GM12878 (cell line): ENCODE measurements at regions not wholly inside any gene's neighbourhood (a gene's known extent, or its start where the extent isn't known, plus 50 kb on each side); places are given as distances from the start of the nearest gene placed in this dataset.

Source experiments
- ATAC-seq: fragments of 200-7000 bp; cut with Tn5 transposase; 3 replicates; pipeline ENCODE4 v1.9.1; 2020; ENCODE audit warnings: mild to moderate bottlenecking, moderate library complexity
- BruUV-seq: library from RNA; stranded (reverse); fragments of 400-500 nt; replicated peaks from 2 replicates; lab custom pipeline; 2021; lab: Mats Ljungman, UMichigan
- CTCF ChIA-PET: fragments of 300-600 bp; sonication (Branson Sonifier 250); formaldehyde crosslinking; extraction: SDS; loops from one replicate; lab custom pipeline; 2021; ENCODE audit warnings: inconsistent platforms; lab: Yijun Ruan, JAX
- POLR2A ChIA-PET: fragments of 350-600 bp; formaldehyde crosslinking; extraction: SDS; loops from one replicate; lab custom pipeline; 2021; ENCODE audit warnings: inconsistent platforms; lab: Charles Lee
- RAD21 ChIA-PET: fragments of 300-600 bp; sonication (Branson Sonifier 250); formaldehyde crosslinking; loops from one replicate; lab custom pipeline; 2023; ENCODE audit warnings: antibody characterized with exemption; ENCODE audit not compliant: unreplicated experiment; lab: Charles Lee
- SMC1A ChIA-PET: fragments of 300-600 bp; sonication (Branson Sonifier 250); formaldehyde crosslinking; loops from one replicate; lab custom pipeline; 2023; ENCODE audit not compliant: unreplicated experiment, uncharacterized antibody; lab: Charles Lee
- DNase-seq: peaks from one replicate; pipeline ENCODE4 v3.0.0-alpha.2; 2011; ENCODE audit warnings: low read depth, low spot score
- FAIRE-seq: peaks from 3 replicates; lab custom pipeline; 2011; peaks lifted over from hg19 to GRCh38; lab: Jason Lieb, UNC
- H2AFZ ChIP-seq: 2 replicates; pipeline ENCODE4 v1.6.0; 2011; ENCODE audit warnings: low read depth, low read length, control low read depth; ENCODE audit not compliant: control insufficient read depth
- H3K27ac ChIP-seq: 2 replicates; pipeline ENCODE4 v1.5.1; 2011; ENCODE audit warnings: control low read depth; ENCODE audit not compliant: control insufficient read depth, insufficient read depth
- H3K27me3 ChIP-seq, 2 experiments: replicated peaks in 1 of 2; 2 replicates each; pipeline versions ENCODE4 v1.6.0 to v1.6.1; 2011; ENCODE audit warnings: low read length in 1 of 2; ENCODE audit not compliant: control insufficient read depth in 2 of 2, insufficient read depth in 2 of 2
- H3K36me3 ChIP-seq, 2 experiments: 2 replicates each; pipeline ENCODE4 v1.5.1; 2011; ENCODE audit warnings: low read length in 1 of 2; ENCODE audit not compliant: control insufficient read depth in 2 of 2, insufficient read depth in 2 of 2
- H3K4me1 ChIP-seq: 2 replicates; pipeline ENCODE4 v1.6.1; 2011; ENCODE audit warnings: mild to moderate bottlenecking, low read length, moderate library complexity, mixed read lengths; ENCODE audit not compliant: control insufficient read depth, insufficient read depth
- H3K4me2 ChIP-seq: 2 replicates; pipeline ENCODE4 v1.6.0; 2011; ENCODE audit warnings: control low read depth; ENCODE audit not compliant: control insufficient read depth, insufficient read depth
- H3K4me3 ChIP-seq: fragments of 200-600 bp; sonication (generic); 2 replicates; pipeline ENCODE4 v1.5.1; 2016
- H3K79me2 ChIP-seq: 2 replicates; pipeline ENCODE4 v1.6.0; 2011; ENCODE audit warnings: low read length; ENCODE audit not compliant: control insufficient read depth, insufficient read depth
- H3K9ac ChIP-seq: 2 replicates; pipeline ENCODE4 v1.8.0; 2011; ENCODE audit warnings: low read length, control low read depth, mixed read lengths; ENCODE audit not compliant: control insufficient read depth, insufficient read depth
- H3K9me3 ChIP-seq: replicated peaks from 3 replicates; pipeline ENCODE4 v1.5.1; 2011; ENCODE audit warnings: mild to moderate bottlenecking, low read length; ENCODE audit not compliant: control insufficient read depth, insufficient read depth
- H4K20me1 ChIP-seq: 2 replicates; pipeline ENCODE4 v1.6.0; 2011; ENCODE audit not compliant: control insufficient read depth, insufficient read depth
- CHD4 ChIP-seq: fragments of 200-600 bp; sonication (generic); IDR thresholded peaks from 2 replicates; pipeline ENCODE4 v1.6.1; 2016; ENCODE audit warnings: mild to moderate bottlenecking
- EP300 ChIP-seq, 2 experiments: fragments of 150-350 bp in 1 of 2; IDR thresholded peaks; 2 replicates each; pipeline ENCODE4 v1.6.1; 2011 to 2012; ENCODE audit warnings: low read depth in 2 of 2, low read length in 2 of 2, borderline replicate concordance in 1 of 2, improper control_type of control experiment in 1 of 2, inconsistent platforms in 1 of 2; ENCODE audit not compliant: control insufficient read depth in 1 of 2
- HCFC1 ChIP-seq: fragments of 150-350 bp; IDR thresholded peaks from 2 replicates; pipeline ENCODE4 v1.6.1; 2014; ENCODE audit warnings: low read length
- HDAC6 ChIP-seq: fragments of 200-600 bp; sonication (generic); IDR thresholded peaks from one replicate; pipeline ENCODE4 v1.8.0; 2017; ENCODE audit warnings: antibody characterized with exemption; ENCODE audit not compliant: unreplicated experiment
- IRF3 ChIP-seq: fragments of 450-650 bp; IDR thresholded peaks from 2 replicates; pipeline ENCODE4 v1.6.1; 2014; ENCODE audit warnings: mild to moderate bottlenecking
- JUNB ChIP-seq: IDR thresholded peaks from 2 replicates; pipeline ENCODE4 v1.6.1; 2016; ENCODE audit warnings: antibody characterized with exemption, mild to moderate bottlenecking
- NFYB ChIP-seq: IDR thresholded peaks from 2 replicates; pipeline ENCODE4 v1.6.1; 2011; ENCODE audit warnings: low read depth, mild to moderate bottlenecking, low read length, improper control_type of control experiment, moderate library complexity; ENCODE audit not compliant: insufficient read depth
- POU2F2 ChIP-seq: IDR thresholded peaks from 3 replicates; pipeline ENCODE4 v1.6.1; 2011; ENCODE audit warnings: low read depth, mild to moderate bottlenecking, low read length, borderline replicate concordance
- SIN3A ChIP-seq: IDR thresholded peaks from 2 replicates; pipeline ENCODE4 v1.6.1; 2012; ENCODE audit warnings: low read depth, low read length, improper control_type of control experiment
- SMARCA5 ChIP-seq: fragments of 450-650 bp; IDR thresholded peaks from 2 replicates; pipeline ENCODE4 v1.6.1; 2017; ENCODE audit warnings: mild to moderate bottlenecking
- SRF ChIP-seq, 2 experiments: IDR thresholded peaks; 2 replicates each; pipeline ENCODE4 v1.6.1; 2011; ENCODE audit warnings: low read depth in 2 of 2, low read length in 2 of 2, mild to moderate bottlenecking in 1 of 2, moderate library complexity in 1 of 2
- TCF12 ChIP-seq: IDR thresholded peaks from 2 replicates; pipeline ENCODE4 v1.6.1; 2011; ENCODE audit warnings: low read depth, mild to moderate bottlenecking, low read length
- YBX1 ChIP-seq: fragments of 450-650 bp; IDR thresholded peaks from 2 replicates; pipeline ENCODE4 v1.6.1; 2016; ENCODE audit warnings: antibody characterized with exemption
- ZBTB33 ChIP-seq: fragments of 450-650 bp; IDR thresholded peaks from 2 replicates; pipeline ENCODE4 v1.6.1; 2017; ENCODE audit warnings: mild to moderate bottlenecking
- ZBTB4 ChIP-seq: fragments of 450-650 bp; formaldehyde crosslinking; IDR thresholded peaks from 2 replicates; pipeline ENCODE4 v1.4.0; 2022; ENCODE audit warnings: mild to moderate bottlenecking, moderate library complexity
- ZNF207 ChIP-seq: fragments of 450-650 bp; IDR thresholded peaks from 2 replicates; pipeline ENCODE4 v1.6.1; 2014; ENCODE audit warnings: antibody characterized with exemption, mild to moderate bottlenecking, borderline replicate concordance
- WGBS: methylation state at CpG from one replicate; pipeline ENCODE4 v1.1.6; 2016; ENCODE audit warnings: low lambda C conversion rate; ENCODE audit not compliant: insufficient replicate concordance, insufficient coverage; ENCODE audit errors: missing lambda C conversion rate; 5-methylcytosine and 5-hydroxymethylcytosine counted together
- in situ Hi-C: fragments of 300-500 bp; cut with MboI; formaldehyde crosslinking; loops from 9 replicates; pipeline ENCODE4 v1.14.3; 2018; ENCODE audit warnings: mixed read lengths
- intact Hi-C: fragments of 100-400 bp; cut with micrococcal nuclease; formaldehyde crosslinking; loops from one replicate; pipeline ENCODE4 v1.14.2; 2022; ENCODE audit not compliant: unreplicated experiment
- TF ChIP-seq, protein P1 (sequence below): IDR thresholded peaks from 2 replicates; pipeline ENCODE4 v1.6.1; 2012; ENCODE audit warnings: low read depth, low read length, improper control_type of control experiment

DNA sequence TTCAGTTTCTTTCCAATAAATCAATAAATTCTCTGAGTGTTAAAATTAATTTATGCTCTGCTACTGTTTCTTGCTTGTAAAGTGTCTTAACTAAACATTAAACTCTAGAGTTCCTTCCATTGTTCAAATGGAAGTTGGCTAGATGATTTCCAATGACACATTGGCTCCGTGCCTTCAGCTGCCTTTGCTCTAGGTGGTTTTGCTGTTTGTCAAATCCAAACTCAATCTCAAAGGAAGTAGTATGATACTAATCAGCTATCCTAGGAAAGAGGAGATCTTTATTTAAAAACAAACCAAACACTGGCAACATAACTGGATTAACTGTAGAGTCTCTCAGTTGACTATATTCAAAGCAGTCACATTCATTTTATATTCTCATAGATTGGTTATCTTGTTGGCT lies 356.4 kb downstream of the FOXG1 start (continued):
- no peak for TF ChIP-seq EP300 (IDR thresholded peaks at IDR 0.05; ENCODE audit: borderline replicate concordance in 1 of 2, control insufficient read depth in 1 of 2, low read depth in 2 of 2, low read length in 2 of 2)
- TF ChIP-seq SRF (IDR thresholded peaks at IDR 0.05; ENCODE audit: low read depth in 2 of 2, low read length in 2 of 2): no peak
- TF ChIP-seq ZNF207: no peak
- TF ChIP-seq ZBTB33: no peak
- no peak for TF ChIP-seq HCFC1

DNA sequence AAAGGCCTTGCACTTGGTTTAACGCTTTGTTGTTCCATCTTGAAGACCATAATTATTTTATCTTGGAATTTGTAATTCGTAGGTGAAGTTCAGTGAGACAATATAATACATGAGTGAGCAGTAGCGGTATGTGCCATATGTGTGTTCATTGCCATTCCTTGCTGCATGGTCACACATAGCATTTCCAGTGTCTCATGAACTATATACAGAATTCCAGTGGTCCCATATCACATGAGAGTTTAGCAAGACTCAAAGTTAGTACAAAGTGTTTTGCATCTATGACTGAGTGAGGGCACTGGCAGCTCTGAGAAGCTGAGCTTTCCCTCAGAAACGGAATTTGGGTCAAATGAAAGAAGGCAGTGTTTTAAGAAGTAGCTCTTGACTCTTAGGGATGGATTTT lies 359.8 kb downstream of the FOXG1 start:
- ATAC-seq: no peak
- intact Hi-C loops: no loop called here
- SMC1A ChIA-PET: no interaction called here
- TF ChIP-seq NFYB: no peak
- TF ChIP-seq YBX1: no peak
- TF ChIP-seq, protein P1, sequence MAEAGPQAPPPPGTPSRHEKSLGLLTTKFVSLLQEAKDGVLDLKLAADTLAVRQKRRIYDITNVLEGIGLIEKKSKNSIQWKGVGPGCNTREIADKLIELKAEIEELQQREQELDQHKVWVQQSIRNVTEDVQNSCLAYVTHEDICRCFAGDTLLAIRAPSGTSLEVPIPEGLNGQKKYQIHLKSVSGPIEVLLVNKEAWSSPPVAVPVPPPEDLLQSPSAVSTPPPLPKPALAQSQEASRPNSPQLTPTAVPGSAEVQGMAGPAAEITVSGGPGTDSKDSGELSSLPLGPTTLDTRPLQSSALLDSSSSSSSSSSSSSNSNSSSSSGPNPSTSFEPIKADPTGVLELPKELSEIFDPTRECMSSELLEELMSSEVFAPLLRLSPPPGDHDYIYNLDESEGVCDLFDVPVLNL: no peak
- no peak for TF ChIP-seq IRF3
- TF ChIP-seq CHD4: no peak
- TF ChIP-seq ZBTB4 (CRISPR knock-in tag): no peak
- no peak for TF ChIP-seq HDAC6
- no peak for TF ChIP-seq JUNB
- no peak for TF ChIP-seq POU2F2
- TF ChIP-seq SMARCA5: no peak
- TF ChIP-seq TCF12: no peak
- TF ChIP-seq SIN3A: no peak

More for the DNA sequence above, 359.8 kb downstream of the FOXG1 start:
- CTCF ChIA-PET: no interaction called here
- RAD21 ChIA-PET: no interaction called here
- DNase-seq: no peak
- Histone ChIP-seq H3K27me3 (no peaks in the 10 kb centered on the region), H3K9ac (no peak overlapping the region), H3K9me3 (no peaks in the 10 kb centered on the region), H3K4me1 (no peaks in the 10 kb centered on the region), H2AFZ (no peak overlapping the region), H4K20me1 (no peaks in the 10 kb centered on the region), H3K27ac (no peak overlapping the region), H3K36me3 (no peaks in the 10 kb centered on the region), H3K79me2 (no peaks in the 10 kb centered on the region), H3K4me2 (no peak overlapping the region), H3K4me3 (no peak overlapping the region)
- no peak for FAIRE-seq
- no TSS peak for BruUV-seq
- in situ Hi-C loops: no loop called here
- WGBS: 18% methylated on average over 4 of the region's 4 CpGs
- POLR2A ChIA-PET: no interaction called here
